NCI-H128 (cell line): ENCODE measurements at regions not wholly inside any gene's neighbourhood (a gene's known extent, or its start where the extent isn't known, plus 50 kb on each side); places are given as distances from the start of the nearest gene placed in this dataset.

Source experiments
- DNase-seq: peaks from one replicate; lab custom pipeline; 2025; ENCODE audit not compliant: unreplicated experiment; lab: John Stamatoyannopoulos, UW

- no peak for DNase-seq
Observed at GRCh38 chr2:41993435-41993925, 54.3 kb upstream of the PKDCC start.

GRCh38 chr2:41994233-41994637 is 53.6 kb upstream of the PKDCC start:
- DNase-seq: no peak

- no peak for DNase-seq
Observed at GRCh38 chr2:41994661-41995060, 53.2 kb upstream of the PKDCC start.

GRCh38 chr2:41997561-41997960 is 50.3 kb upstream of the PKDCC start:
- no peak for DNase-seq
